ACC112 (cell line): ENCODE measurements at regions not wholly inside any gene's neighbourhood (a gene's known extent, or its start where the extent isn't known, plus 50 kb on each side); places are given as distances from the start of the nearest gene placed in this dataset.

Source experiments
- H2AFZ ChIP-seq: fragments of 200-600 bp; sonication (generic); one replicate; pipeline ENCODE4 v1.6.0; 2017; ENCODE audit warnings: antibody characterized with exemption, low read length; ENCODE audit not compliant: unreplicated experiment
- H3K27ac ChIP-seq: fragments of 200-600 bp; sonication (generic); 2 replicates; pipeline ENCODE4 v1.5.1; 2014; ENCODE audit warnings: low read depth, mild to moderate bottlenecking, antibody characterized with exemption, low read length, moderate library complexity
- H3K27me3 ChIP-seq: fragments of 200-600 bp; sonication (generic); 2 replicates; pipeline ENCODE4 v1.6.1; 2014; ENCODE audit warnings: mild to moderate bottlenecking, antibody characterized with exemption, low read length, moderate library complexity, mixed read lengths; ENCODE audit not compliant: insufficient read depth
- H3K36me3 ChIP-seq: fragments of 200-600 bp; sonication (generic); 2 replicates; pipeline ENCODE4 v1.6.1; 2016; ENCODE audit warnings: mild to moderate bottlenecking, antibody characterized with exemption, low read length, moderate library complexity, mixed read lengths; ENCODE audit not compliant: insufficient read depth
- H3K4me1 ChIP-seq: fragments of 200-600 bp; sonication (generic); one replicate; pipeline ENCODE4 v1.6.1; 2016; ENCODE audit warnings: low read length, mixed read lengths; ENCODE audit not compliant: insufficient read depth, unreplicated experiment, control insufficient read depth
- H3K4me3 ChIP-seq: fragments of 200-600 bp; sonication (generic); 2 replicates; pipeline ENCODE4 v1.5.1; 2014; ENCODE audit warnings: mild to moderate bottlenecking, low read depth, low read length
- H3K79me2 ChIP-seq: fragments of 200-600 bp; sonication (generic); one replicate; pipeline ENCODE4 v1.6.0; 2016; ENCODE audit warnings: low read length; ENCODE audit not compliant: control insufficient read depth, unreplicated experiment, insufficient read depth

DNA sequence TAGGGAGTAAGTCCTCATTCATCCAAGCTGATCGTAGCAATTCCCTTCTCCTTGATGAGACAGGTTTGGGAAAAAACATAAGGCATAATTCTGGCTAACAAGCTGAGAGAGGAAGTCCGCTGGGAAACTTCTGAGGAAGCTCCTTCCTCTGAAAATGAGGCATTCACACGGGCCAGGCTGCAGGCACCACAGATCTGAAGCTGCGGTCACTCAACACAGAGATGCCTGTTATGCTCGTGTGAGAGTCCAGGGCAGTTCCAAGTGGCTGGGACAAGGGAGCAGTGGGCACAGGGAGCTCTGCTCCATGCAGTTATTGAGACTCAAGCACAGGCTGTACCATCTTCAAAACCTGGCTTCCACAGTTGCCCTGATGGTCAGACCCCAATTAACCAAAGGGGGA is 200.9 kb upstream of the ID2 start:
- no peaks in the 10 kb centered on the region for H3K36me3 ChIP-seq
- H3K79me2 ChIP-seq = no peaks in the 10 kb centered on the region
- no peak overlapping the region for H3K27ac ChIP-seq
- peaks cover 6% of the 10 kb centered on the region for H3K27me3 ChIP-seq
- H2AFZ ChIP-seq = no peak overlapping the region
- no peaks in the 10 kb centered on the region for H3K4me1 ChIP-seq
- no peak overlapping the region for H3K4me3 ChIP-seq

DNA sequence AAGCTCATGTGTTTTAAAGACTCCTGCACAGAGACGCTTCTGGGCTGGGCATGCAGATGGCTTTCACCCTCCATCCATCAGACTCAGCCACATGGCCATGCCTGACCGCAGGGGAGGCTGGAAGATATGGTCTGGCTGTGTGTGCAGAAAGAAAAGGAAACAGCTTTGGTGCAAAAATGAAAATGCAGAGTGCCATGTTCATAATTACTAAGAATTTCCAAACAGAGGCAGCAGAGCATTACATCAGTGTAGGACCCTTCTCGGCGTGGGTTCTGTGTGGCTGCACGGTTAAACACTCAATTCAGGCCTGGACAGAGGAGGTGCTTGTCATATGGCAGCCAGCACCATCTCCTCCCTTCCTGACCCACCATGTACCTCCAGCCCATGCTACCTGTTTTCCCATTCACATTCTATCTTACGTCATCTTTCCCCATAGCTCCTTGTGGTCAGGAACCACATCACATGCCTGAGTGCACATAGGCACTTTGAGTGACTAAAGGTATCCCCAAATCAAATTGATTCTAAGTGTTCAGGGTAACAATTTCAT is 200.3 kb upstream of the ID2 start:
- no peaks in the 10 kb centered on the region for H3K36me3 ChIP-seq
- no peaks in the 10 kb centered on the region for H3K79me2 ChIP-seq
- H2AFZ ChIP-seq = no peak overlapping the region
- no peaks in the 10 kb centered on the region for H3K4me1 ChIP-seq
- peaks cover 6% of the 10 kb centered on the region for H3K27me3 ChIP-seq
- H3K27ac ChIP-seq = no peak overlapping the region
- no peak overlapping the region for H3K4me3 ChIP-seq

DNA sequence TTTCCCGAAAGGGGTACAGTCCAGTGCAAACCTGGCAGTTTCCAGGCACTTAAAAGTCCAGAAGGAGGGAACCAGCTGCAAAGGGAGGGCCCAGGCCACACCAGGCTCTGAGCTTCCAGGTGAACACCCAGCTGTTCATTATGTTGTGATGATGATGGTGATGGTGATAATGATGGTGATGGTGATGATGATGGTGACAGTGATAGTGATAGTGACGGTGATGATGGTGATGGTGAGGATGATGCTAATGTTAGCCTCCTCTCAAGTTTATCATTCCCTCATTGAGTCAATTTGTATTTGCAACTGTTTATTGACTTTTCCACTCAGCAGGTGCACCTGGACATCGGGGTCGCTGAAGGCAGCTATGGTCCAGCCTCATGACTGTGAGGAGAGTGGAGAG is 199.4 kb upstream of the ID2 start:
- Histone ChIP-seq H3K27me3 (peaks cover 6% of the 10 kb centered on the region), H3K36me3 (no peaks in the 10 kb centered on the region), H3K4me3 (no peak overlapping the region), H3K79me2 (no peaks in the 10 kb centered on the region), H3K4me1 (no peaks in the 10 kb centered on the region), H3K27ac (no peak overlapping the region), H2AFZ (no peak overlapping the region)

DNA sequence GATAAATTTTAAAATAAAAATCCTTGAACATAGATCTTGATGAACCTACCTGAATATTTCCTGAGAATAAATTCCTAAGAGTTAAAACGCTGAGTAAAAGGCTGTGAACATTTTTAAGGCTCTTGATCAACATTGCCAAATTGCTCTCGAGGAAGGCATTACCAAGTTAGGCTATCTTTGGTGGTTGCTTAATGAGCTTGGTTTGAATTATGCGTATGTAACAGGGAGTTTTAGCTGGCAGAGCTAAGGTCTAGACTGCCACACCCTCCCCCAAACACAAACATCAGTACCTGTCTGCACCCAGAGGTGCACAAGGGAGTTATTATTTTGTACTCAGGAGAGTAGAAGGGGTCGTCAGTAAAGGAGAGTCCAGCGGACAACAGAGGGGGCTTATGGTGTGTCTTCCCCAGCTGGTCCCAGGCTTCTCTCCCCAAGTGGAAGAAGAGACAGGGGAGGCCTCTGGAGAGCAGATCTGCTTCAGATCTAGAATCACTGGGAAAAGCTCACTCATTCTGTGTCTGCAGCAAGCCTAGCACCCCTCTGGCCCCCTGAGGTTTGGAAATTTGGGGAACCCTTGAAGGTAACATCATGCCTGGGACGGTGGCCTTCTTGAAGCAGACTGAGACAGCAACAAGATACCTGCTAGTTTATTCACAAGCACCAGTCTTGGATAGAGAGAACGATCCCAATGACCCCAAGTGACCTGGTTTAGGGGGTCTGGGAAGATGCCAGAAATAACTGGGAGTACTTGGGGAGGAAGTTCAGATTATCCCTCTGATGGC is 197.2 kb upstream of the ID2 start:
- H3K79me2 ChIP-seq = no peaks in the 10 kb centered on the region
- no peak overlapping the region for H2AFZ ChIP-seq
- H3K27ac ChIP-seq = no peak overlapping the region
- H3K36me3 ChIP-seq = no peaks in the 10 kb centered on the region
- peaks cover 13% of the 10 kb centered on the region for H3K27me3 ChIP-seq
- H3K4me3 ChIP-seq = no peak overlapping the region
- no peaks in the 10 kb centered on the region for H3K4me1 ChIP-seq

DNA sequence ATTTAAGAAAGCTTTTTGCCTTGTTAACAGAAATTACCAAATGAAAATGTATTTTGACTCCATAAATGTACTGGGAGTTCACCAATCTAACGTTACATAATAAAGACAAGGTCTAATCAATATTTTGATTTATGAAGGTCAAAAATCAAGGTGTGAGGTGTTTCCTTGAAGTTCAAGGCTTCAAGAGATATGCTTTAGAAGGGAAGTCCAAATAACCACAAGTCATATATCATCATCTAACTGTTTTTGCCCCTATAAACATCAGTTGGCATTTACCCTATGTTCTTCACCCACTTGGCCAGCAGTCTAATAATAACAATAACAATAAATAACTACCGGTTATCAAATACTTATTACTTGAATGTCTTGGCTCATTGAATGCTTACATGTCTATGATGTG is 196.1 kb upstream of the ID2 start:
- Histone ChIP-seq H2AFZ (no peak overlapping the region), H3K79me2 (no peaks in the 10 kb centered on the region), H3K4me1 (no peaks in the 10 kb centered on the region), H3K27me3 (peaks cover 11% of the 10 kb centered on the region), H3K4me3 (no peak overlapping the region), H3K27ac (no peak overlapping the region), H3K36me3 (no peaks in the 10 kb centered on the region)

DNA sequence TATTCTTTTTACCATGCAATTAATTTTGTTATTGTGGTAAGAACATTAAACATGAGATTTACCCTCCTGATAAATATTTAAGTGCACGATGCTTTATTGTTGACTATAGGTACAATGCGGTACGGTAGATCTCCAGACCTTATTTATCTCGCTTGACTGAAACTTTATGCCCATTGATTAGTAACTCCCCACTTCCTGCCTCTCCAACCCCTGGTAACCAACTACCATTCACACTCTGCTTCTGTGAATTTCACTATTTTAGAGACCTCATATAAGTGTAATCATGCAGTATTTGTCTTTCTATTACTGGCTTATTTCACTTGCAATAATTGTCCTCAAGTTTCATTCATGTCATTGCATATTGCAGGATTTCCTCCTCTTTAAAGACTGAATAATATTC is 195.7 kb upstream of the ID2 start:
- H3K27ac ChIP-seq = no peak overlapping the region

DNA sequence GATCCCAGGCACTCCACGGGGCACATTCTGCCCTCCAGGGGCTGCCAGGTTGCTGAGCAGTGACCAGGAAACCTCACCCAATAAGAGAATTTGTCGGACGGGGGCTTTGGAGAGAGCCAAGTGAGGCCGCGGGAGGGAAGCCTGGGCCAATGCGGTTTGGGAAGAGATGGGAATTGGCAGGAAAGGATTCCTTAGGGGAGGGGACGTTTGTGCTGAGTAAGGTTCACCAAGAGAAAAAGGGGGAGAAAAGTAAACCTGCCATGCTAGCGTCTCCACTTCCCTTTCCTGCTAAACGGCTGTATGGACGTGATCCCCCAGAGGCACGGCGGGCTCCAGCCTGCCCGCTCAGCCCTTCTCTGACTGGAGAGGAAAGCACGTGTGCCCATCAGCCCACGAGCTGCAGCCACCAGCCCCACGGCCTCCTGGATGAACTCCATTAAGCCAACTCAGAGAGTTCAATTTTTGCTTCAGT is 194.4 kb upstream of the ID2 start:
- H3K79me2 ChIP-seq = no peaks in the 10 kb centered on the region
- no peaks in the 10 kb centered on the region for H3K36me3 ChIP-seq
- no peaks in the 10 kb centered on the region for H3K4me1 ChIP-seq
- no peak overlapping the region for H3K27ac ChIP-seq
- H3K27me3 ChIP-seq = peaks cover 10% of the 10 kb centered on the region; the same call in 1 of the 2 replicates
- no peak overlapping the region for H3K4me3 ChIP-seq
- no peak overlapping the region for H2AFZ ChIP-seq

More for the DNA sequence above, 195.7 kb upstream of the ID2 start:
- H3K27me3 ChIP-seq = peaks cover 10% of the 10 kb centered on the region
- H3K4me1 ChIP-seq = no peaks in the 10 kb centered on the region
- H3K79me2 ChIP-seq = no peaks in the 10 kb centered on the region
- H3K4me3 ChIP-seq = no peak overlapping the region
- no peaks in the 10 kb centered on the region for H3K36me3 ChIP-seq
- no peak overlapping the region for H2AFZ ChIP-seq

DNA sequence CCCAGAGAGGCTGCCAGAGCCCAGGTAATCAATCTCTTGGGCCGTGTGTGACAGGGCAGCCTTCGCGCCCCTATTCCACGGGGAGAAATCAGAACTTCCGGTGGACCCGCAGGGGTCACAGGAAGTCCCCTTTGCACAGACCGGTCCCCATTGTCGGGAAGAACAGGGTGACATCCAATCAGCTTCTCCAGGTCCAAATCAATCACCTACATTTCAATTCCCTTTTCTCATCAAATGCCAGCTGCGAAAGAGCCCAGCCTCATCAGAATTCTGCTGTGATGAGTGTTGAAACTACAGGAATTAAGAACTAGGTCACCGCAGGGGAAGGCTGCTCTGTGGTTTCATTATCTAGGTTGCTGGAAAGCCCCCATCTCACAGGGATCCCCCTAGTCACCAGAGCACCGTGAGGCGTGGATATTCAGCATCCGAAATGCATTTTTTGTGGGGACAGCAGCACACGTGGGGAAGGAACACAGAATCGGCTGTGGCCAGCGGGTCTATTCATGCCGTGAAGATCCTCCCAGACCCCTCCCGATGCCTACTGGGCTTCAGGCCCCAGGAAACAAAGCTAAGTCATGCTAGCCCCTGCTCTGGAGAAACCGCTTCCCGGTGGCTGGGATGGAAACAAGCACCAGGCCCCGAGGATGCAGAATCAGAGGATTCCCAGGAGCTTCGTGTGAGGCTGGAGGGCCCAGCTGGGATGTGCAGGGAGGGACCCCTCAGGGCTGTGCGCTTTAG is 193.7 kb upstream of the ID2 start:
- Histone ChIP-seq H3K27me3 (peaks cover 10% of the 10 kb centered on the region; the same call in 1 of the 2 replicates), H3K36me3 (no peaks in the 10 kb centered on the region), H3K4me1 (no peaks in the 10 kb centered on the region), H3K27ac (no peak overlapping the region), H2AFZ (no peak overlapping the region), H3K4me3 (no peak overlapping the region), H3K79me2 (no peaks in the 10 kb centered on the region)

DNA sequence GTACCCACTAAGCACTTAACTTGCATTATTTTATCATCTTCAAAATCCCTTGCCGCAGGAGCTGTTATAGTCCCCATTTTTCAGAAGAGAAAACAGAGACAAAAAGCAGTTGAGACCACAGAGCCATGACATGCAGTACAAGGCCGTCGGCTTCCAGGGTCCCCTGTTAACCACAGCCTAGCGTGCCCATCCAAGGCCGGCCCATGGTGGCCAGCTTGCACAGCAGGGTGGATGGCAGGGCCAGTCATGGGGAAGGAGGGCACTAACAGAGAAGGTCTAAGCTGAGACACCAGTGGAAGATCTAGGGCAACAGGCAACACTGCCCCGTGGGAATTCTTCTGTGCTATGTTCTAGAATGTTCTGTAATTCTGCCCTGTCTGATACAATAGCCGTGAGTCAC is 192.6 kb upstream of the ID2 start:
- Histone ChIP-seq H3K4me3 (no peak overlapping the region), H2AFZ (no peak overlapping the region), H3K4me1 (no peaks in the 10 kb centered on the region), H3K27ac (no peak overlapping the region), H3K36me3 (no peaks in the 10 kb centered on the region), H3K27me3 (peaks cover 10% of the 10 kb centered on the region; the same call in 1 of the 2 replicates), H3K79me2 (no peaks in the 10 kb centered on the region)

DNA sequence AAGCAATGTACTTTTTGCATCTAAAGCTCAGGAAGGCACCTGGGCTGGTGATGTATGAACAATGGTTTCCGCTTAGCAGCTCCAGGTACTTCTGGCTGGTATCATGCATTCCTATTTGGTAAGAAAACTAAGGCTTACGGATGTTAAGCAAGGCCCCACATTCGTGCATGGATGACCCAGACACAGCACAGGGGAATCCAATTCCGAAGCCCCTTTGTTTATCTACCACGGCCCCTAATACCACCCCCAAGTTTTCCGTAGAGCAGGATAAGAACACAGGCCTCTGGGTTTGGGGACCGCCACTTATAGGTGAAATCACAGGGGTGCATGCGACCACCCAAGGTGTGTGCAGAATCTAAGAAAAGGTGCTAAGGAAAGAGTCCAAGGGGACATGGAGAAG is 192.1 kb upstream of the ID2 start:
- Histone ChIP-seq H3K4me1 (no peaks in the 10 kb centered on the region), H3K27ac (no peak overlapping the region), H3K79me2 (no peaks in the 10 kb centered on the region), H3K36me3 (no peaks in the 10 kb centered on the region), H2AFZ (no peak overlapping the region), H3K27me3 (peaks cover 10% of the 10 kb centered on the region; the same call in 1 of the 2 replicates), H3K4me3 (no peak overlapping the region)
